Neural progenitor cell (in vitro differentiated cells): ENCODE measurements at regions not wholly inside any gene's neighbourhood (a gene's known extent, or its start where the extent isn't known, plus 50 kb on each side); places are given as distances from the start of the nearest gene placed in this dataset.

Experiments used
- DNase-seq: peaks from one replicate; pipeline ENCODE4 v3.0.0-alpha.2; 2016; ENCODE audit warnings: low spot score
- H2AFZ ChIP-seq: fragments of 200-600 bp; sonication (generic); replicated peaks from 2 replicates; pipeline ENCODE4 v1.6.1; 2016; ENCODE audit warnings: antibody characterized with exemption
- H3F3A ChIP-seq: fragments of 200-600 bp; sonication (generic); 2 replicates; pipeline ENCODE4 v1.6.1; 2016; ENCODE audit warnings: antibody characterized with exemption, low read depth
- H3K27ac ChIP-seq: fragments of 200-600 bp; sonication (generic); 2 replicates; pipeline ENCODE4 v1.5.1; 2016; ENCODE audit warnings: mild to moderate bottlenecking
- H3K27me3 ChIP-seq: fragments of 200-600 bp; sonication (generic); 2 replicates; pipeline ENCODE4 v1.6.1; 2016; ENCODE audit warnings: mild to moderate bottlenecking, moderate library complexity
- H3K36me3 ChIP-seq: fragments of 200-600 bp; sonication (generic); 2 replicates; pipeline ENCODE4 v1.5.1; 2016
- H3K4me1 ChIP-seq: fragments of 200-600 bp; sonication (generic); 2 replicates; pipeline ENCODE4 v1.6.1; 2016; ENCODE audit warnings: mixed run types
- H3K4me2 ChIP-seq: fragments of 200-600 bp; sonication (generic); 2 replicates; pipeline ENCODE4 v1.6.1; 2016
- H3K4me3 ChIP-seq: fragments of 200-600 bp; sonication (generic); 2 replicates; pipeline ENCODE4 v1.5.1; 2016
- H3K79me2 ChIP-seq: fragments of 200-600 bp; sonication (generic); 2 replicates; pipeline ENCODE4 v1.6.1; 2016; ENCODE audit warnings: low read depth
- H3K9ac ChIP-seq: fragments of 200-600 bp; sonication (generic); 2 replicates; pipeline ENCODE4 v1.6.1; 2016
- H3K9me3 ChIP-seq: fragments of 200-600 bp; sonication (generic); 2 replicates; pipeline ENCODE4 v1.5.1; 2016; ENCODE audit warnings: low read depth
- H4K20me1 ChIP-seq: fragments of 200-600 bp; sonication (generic); 2 replicates; pipeline ENCODE4 v1.6.1; 2016; ENCODE audit warnings: low read depth
- H3K27ac Mint-ChIP-seq: 3 replicates; pipeline ENCODE4 v1.8.0; 2021; ENCODE audit warnings: mixed read lengths
- H3K27me3 Mint-ChIP-seq: 2 replicates; pipeline ENCODE4 v1.8.0; 2022; ENCODE audit warnings: low read depth, mild to moderate bottlenecking, inconsistent platforms, moderate library complexity, mixed read lengths; ENCODE audit not compliant: insufficient read depth
- H3K36me3 Mint-ChIP-seq: 3 replicates; pipeline ENCODE4 v1.8.0; 2021; ENCODE audit warnings: mixed read lengths
- H3K4me1 Mint-ChIP-seq: 3 replicates; pipeline ENCODE4 v1.8.0; 2021; ENCODE audit warnings: mixed read lengths
- H3K4me3 Mint-ChIP-seq: 3 replicates; pipeline ENCODE4 v1.8.0; 2021; ENCODE audit warnings: mild to moderate bottlenecking, moderate library complexity, mixed read lengths
- H3K9me3 Mint-ChIP-seq: 3 replicates; pipeline ENCODE4 v1.8.0; 2020; ENCODE audit warnings: mixed read lengths
- EZH2 ChIP-seq: fragments of 200-600 bp; sonication (generic); IDR thresholded peaks from 2 replicates; pipeline ENCODE4 v1.6.1; 2017; ENCODE audit warnings: antibody characterized with exemption, mild to moderate bottlenecking, moderate library complexity
- EZH2phosphoT487 ChIP-seq: fragments of 200-600 bp; sonication (generic); IDR thresholded peaks from 2 replicates; pipeline ENCODE4 v1.6.1; 2017; ENCODE audit warnings: antibody characterized with exemption
- TF ChIP-seq, protein P1 (sequence below): fragments of 200-600 bp; sonication (generic); IDR thresholded peaks from 2 replicates; pipeline ENCODE4 v1.5.1; 2017; ENCODE audit warnings: antibody characterized with exemption, mild to moderate bottlenecking

- Histone ChIP-seq H3K4me2 (no peak overlapping the region), H3K27me3 (no peaks in the 10 kb centered on the region)
Observed at GRCh38 chr2:215751200-215751910, 262.0 kb downstream of the MREG start.

DNA sequence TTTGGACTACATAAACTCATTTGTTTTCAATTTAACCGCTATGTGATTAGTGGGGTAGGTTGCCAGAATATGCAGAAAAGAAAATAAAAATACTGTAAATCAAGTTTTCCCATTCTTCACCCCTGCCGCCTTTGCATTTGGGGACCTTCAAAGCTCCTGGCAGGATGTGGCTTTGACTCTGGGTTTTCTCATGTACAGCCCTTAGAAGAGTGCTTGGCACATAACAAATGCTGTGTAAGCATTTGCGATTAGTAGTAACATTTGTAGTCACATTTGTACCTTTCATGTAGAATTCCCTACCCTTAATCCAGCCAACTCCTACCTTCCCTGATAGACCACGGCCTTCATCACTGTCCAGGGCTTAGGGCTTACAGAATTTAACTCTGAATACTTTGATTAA, 262.6 kb downstream of the MREG start:
- Mint-ChIP-seq H3K27me3 (peaks cover 4% of the 10 kb centered on the region), H3K27ac (no peak overlapping the region), H3K36me3 (no peaks in the 10 kb centered on the region), H3K4me3 (no peak overlapping the region), H3K4me1 (peaks cover 19% of the 10 kb centered on the region), H3K9me3 (no peaks in the 10 kb centered on the region)
- TF ChIP-seq EZH2 (no peak), EZH2phosphoT487 (no peak)
- TF ChIP-seq, protein P1, sequence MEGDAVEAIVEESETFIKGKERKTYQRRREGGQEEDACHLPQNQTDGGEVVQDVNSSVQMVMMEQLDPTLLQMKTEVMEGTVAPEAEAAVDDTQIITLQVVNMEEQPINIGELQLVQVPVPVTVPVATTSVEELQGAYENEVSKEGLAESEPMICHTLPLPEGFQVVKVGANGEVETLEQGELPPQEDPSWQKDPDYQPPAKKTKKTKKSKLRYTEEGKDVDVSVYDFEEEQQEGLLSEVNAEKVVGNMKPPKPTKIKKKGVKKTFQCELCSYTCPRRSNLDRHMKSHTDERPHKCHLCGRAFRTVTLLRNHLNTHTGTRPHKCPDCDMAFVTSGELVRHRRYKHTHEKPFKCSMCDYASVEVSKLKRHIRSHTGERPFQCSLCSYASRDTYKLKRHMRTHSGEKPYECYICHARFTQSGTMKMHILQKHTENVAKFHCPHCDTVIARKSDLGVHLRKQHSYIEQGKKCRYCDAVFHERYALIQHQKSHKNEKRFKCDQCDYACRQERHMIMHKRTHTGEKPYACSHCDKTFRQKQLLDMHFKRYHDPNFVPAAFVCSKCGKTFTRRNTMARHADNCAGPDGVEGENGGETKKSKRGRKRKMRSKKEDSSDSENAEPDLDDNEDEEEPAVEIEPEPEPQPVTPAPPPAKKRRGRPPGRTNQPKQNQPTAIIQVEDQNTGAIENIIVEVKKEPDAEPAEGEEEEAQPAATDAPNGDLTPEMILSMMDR, result no peak
- H3K4me1 ChIP-seq, result no peaks in the 10 kb centered on the region
- no peak overlapping the region for H3K4me2 ChIP-seq
- H3K79me2 ChIP-seq, result no peaks in the 10 kb centered on the region
- no peaks in the 10 kb centered on the region for H3K27me3 ChIP-seq
- H3K9ac ChIP-seq, result no peak overlapping the region
- no peaks in the 10 kb centered on the region for H4K20me1 ChIP-seq
- DNase-seq, result no peak
- H3F3A ChIP-seq, result no peaks in the 10 kb centered on the region
- H3K4me3 ChIP-seq, result no peak overlapping the region
- H3K36me3 ChIP-seq, result no peaks in the 10 kb centered on the region
- H2AFZ ChIP-seq, result no peak overlapping the region
- H3K27ac ChIP-seq, result no peak overlapping the region
- H3K9me3 ChIP-seq, result no peaks in the 10 kb centered on the region

More at GRCh38 chr2:215751200-215751910, 262.0 kb downstream of the MREG start:
- TF ChIP-seq, protein P1, result no peak
- TF ChIP-seq EZH2 (no peak), EZH2phosphoT487 (no peak)
- Histone ChIP-seq H3K36me3 (no peaks in the 10 kb centered on the region), H3K9me3 (no peaks in the 10 kb centered on the region), H3K4me3 (no peak overlapping the region), H3K9ac (no peak overlapping the region), H3K79me2 (no peaks in the 10 kb centered on the region), H3K27ac (no peak overlapping the region), H3F3A (no peaks in the 10 kb centered on the region), H4K20me1 (no peaks in the 10 kb centered on the region), H3K4me1 (no peaks in the 10 kb centered on the region), H2AFZ (no peak overlapping the region)
- Mint-ChIP-seq H3K27ac (no peak overlapping the region), H3K4me3 (no peak overlapping the region), H3K9me3 (no peaks in the 10 kb centered on the region), H3K4me1 (peaks cover 19% of the 10 kb centered on the region), H3K27me3 (peaks cover 4% of the 10 kb centered on the region), H3K36me3 (no peaks in the 10 kb centered on the region)
- no peak for DNase-seq

DNA sequence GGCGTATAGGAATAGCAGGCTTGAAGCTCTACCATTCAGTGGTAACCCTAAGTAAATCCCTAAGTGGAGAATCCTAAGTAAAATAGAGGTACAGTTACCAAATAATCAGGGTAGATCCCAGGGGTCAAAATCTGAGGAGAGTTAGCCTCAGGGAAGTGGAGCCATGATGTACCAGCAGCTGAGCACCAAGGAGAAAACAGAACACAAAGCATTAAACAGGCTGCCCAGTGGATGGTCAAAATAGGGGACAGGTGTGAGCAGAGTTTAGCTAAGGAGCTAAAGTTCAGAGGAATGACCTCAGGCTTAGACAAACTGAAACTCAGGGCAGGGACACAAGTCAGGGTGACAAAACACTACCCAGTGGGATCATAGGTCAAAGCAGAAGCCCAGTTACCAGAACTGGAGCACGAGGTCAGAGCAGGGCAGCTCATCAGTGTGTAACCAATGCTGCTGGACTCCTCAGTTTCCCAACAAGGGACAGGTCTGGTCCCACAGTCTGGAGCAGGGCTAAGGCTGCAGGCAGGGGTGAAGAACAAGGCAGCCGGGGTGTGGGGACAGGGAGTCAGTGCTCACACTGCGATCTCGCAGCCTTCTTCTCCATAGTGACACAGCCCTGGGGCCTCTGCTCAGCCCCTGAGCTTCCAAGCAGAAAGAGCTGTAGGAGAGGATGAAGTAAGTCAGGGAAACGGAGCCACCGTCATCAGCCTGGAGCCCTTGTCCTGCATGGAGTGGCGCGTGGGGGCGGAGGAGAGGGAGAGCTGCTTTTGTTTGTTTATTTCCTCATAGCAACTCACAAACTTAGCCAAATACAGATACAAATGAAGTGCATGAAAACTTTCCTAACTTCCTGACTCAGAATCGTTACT, 264.0 kb downstream of the MREG start:
- H2AFZ ChIP-seq, result no peak overlapping the region
- H3K27me3 ChIP-seq, result no peaks in the 10 kb centered on the region
- TF ChIP-seq, protein P1, result no peak
- TF ChIP-seq EZH2, result no peak
- Mint-ChIP-seq H3K27ac (peak overlapping the region; percentile 67), H3K9me3 (no peaks in the 10 kb centered on the region), H3K36me3 (no peaks in the 10 kb centered on the region), H3K4me3 (no peak overlapping the region), H3K4me1 (peaks cover 19% of the 10 kb centered on the region), H3K27me3 (peaks cover 4% of the 10 kb centered on the region)
- no peaks in the 10 kb centered on the region for H4K20me1 ChIP-seq
- DNase-seq, result no peak
- no peaks in the 10 kb centered on the region for H3F3A ChIP-seq
- H3K4me3 ChIP-seq, result no peak overlapping the region
- no peaks in the 10 kb centered on the region for H3K36me3 ChIP-seq
- no peak overlapping the region for H3K27ac ChIP-seq
- H3K4me2 ChIP-seq, result no peak overlapping the region
- H3K9ac ChIP-seq, result no peak overlapping the region
- no peaks in the 10 kb centered on the region for H3K79me2 ChIP-seq
- no peaks in the 10 kb centered on the region for H3K9me3 ChIP-seq
- H3K4me1 ChIP-seq, result no peaks in the 10 kb centered on the region
